ENCODE measurements at regions not wholly inside any gene's neighbourhood (a gene's known extent, or its start where the extent isn't known, plus 50 kb on each side); places are given as distances from the start of the nearest gene placed in this dataset.

- ChIA-PET POLR2A (ENCODE audit: partially characterized antibody) (no interaction called here), CTCF (ENCODE audit: partially characterized antibody) (no interaction called here)
- no peaks in the 10 kb centered on the region for H3K79me2 ChIP-seq (ENCODE audit: control insufficient read depth in 1 of 2, insufficient read depth in 2 of 2, low read length in 2 of 2)
- no peak overlapping the region for H4K8ac ChIP-seq (ENCODE audit: extremely low read depth, insufficient read depth, low read length)
- H4K5ac ChIP-seq (ENCODE audit: insufficient read length, low read depth, low read length): no peak overlapping the region
- H2AK5ac ChIP-seq (ENCODE audit: low read depth, low read length): no peak overlapping the region
- no peak overlapping the region for H3K56ac ChIP-seq (replicated peaks; ENCODE audit: insufficient read length, low read depth, low read length)
- WGBS, 2 experiments (ENCODE audit: extremely low coverage in 1 of 2, insufficient coverage in 1 of 2, insufficient read length in 1 of 2, insufficient replicate concordance in 2 of 2, low coverage in 1 of 2, low lambda C conversion rate in 2 of 2, missing lambda C conversion rate in 1 of 2): 88% methylated on average over 4 of the region's 4 CpGs; no CpG with 5 or more reads in 1 of the 2 experiments
- no peaks in the 10 kb centered on the region for H3K27me3 ChIP-seq (replicated peaks in 1 of 4; ENCODE audit: control insufficient read depth in 3 of 4, extremely low read depth in 1 of 4, insufficient read depth in 3 of 4, low read length in 3 of 4)
- no peak overlapping the region for H3K14ac ChIP-seq (ENCODE audit: insufficient read length)
- no peak overlapping the region for H2BK120ac ChIP-seq (replicated peaks; ENCODE audit: low read depth, low read length)
- H3K4me2 ChIP-seq (ENCODE audit: insufficient read depth in 1 of 2, low read depth in 2 of 2, low read length in 2 of 2): no peak overlapping the region
- H3K36me3 ChIP-seq (ENCODE audit: control insufficient read depth in 2 of 4, insufficient read depth in 4 of 4, low read length in 3 of 4): no peaks in the 10 kb centered on the region
- no peak overlapping the region for H2BK12ac ChIP-seq (ENCODE audit: low read depth, low read length)
- no peak overlapping the region for H3K18ac ChIP-seq (ENCODE audit: extremely low read depth, low read length)
- no peaks in the 10 kb centered on the region for H3K9me3 ChIP-seq (ENCODE audit: insufficient read depth in 2 of 2, low read depth in 1 of 2, low read length in 1 of 2)
- H3K4me1 ChIP-seq (replicated peaks in 1 of 4; ENCODE audit: control insufficient read depth in 3 of 4, insufficient read depth in 4 of 4, low read length in 3 of 4): no peaks in the 10 kb centered on the region
- H4K91ac ChIP-seq (replicated peaks; ENCODE audit: insufficient read length, low read length): no peak overlapping the region
- no peak overlapping the region for H2BK20ac ChIP-seq (ENCODE audit: low read length)
- no peak overlapping the region for H3K9ac ChIP-seq (replicated peaks in 1 of 4; ENCODE audit: extremely low read depth in 1 of 4, low read depth in 3 of 4, low read length in 3 of 4)
- no peaks in the 10 kb centered on the region for H3K79me1 ChIP-seq (ENCODE audit: low read depth, low read length)
- no peak overlapping the region for H2BK5ac ChIP-seq (ENCODE audit: low read depth, low read length)
- H2BK15ac ChIP-seq (ENCODE audit: low read length): no peak overlapping the region
- no peak overlapping the region for H3K4ac ChIP-seq (replicated peaks; ENCODE audit: insufficient read length, low read depth, low read length)
- H3K23ac ChIP-seq (ENCODE audit: insufficient read length): no peak overlapping the region
- FAIRE-seq (no peak), DNase-seq (ENCODE audit: low read depth in 1 of 2, low spot score in 2 of 2) (no peak)
- H2AFZ ChIP-seq (ENCODE audit: low read length): no peak overlapping the region
- H3K27ac ChIP-seq (ENCODE audit: low read depth, low read length): no peak overlapping the region
- H3K23me2 ChIP-seq (ENCODE audit: low read depth, low read length): no peaks in the 10 kb centered on the region
- no peak overlapping the region for H3K4me3 ChIP-seq (ENCODE audit: extremely low read depth in 1 of 4, insufficient read depth in 2 of 4, low read depth in 3 of 4, low read length in 4 of 4)
- peaks cover 0 to 2% of the 10 kb centered on the region in 2 experiments for H4K20me1 ChIP-seq (replicated peaks in 1 of 2; ENCODE audit: control insufficient read depth in 1 of 2, insufficient read depth in 2 of 2, low read length in 2 of 2)
- TF ChIP-seq, protein P1, sequence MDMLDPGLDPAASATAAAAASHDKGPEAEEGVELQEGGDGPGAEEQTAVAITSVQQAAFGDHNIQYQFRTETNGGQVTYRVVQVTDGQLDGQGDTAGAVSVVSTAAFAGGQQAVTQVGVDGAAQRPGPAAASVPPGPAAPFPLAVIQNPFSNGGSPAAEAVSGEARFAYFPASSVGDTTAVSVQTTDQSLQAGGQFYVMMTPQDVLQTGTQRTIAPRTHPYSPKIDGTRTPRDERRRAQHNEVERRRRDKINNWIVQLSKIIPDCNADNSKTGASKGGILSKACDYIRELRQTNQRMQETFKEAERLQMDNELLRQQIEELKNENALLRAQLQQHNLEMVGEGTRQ (IDR thresholded peaks at IDR 0.05; ENCODE audit: low read length): no peak
- TF ChIP-seq GTF2F1 (IDR thresholded peaks at IDR 0.05; ENCODE audit: borderline replicate concordance, low read depth, low read length): no peak
- TF ChIP-seq, protein P2, sequence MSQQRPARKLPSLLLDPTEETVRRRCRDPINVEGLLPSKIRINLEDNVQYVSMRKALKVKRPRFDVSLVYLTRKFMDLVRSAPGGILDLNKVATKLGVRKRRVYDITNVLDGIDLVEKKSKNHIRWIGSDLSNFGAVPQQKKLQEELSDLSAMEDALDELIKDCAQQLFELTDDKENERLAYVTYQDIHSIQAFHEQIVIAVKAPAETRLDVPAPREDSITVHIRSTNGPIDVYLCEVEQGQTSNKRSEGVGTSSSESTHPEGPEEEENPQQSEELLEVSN (IDR thresholded peaks at IDR 0.05): no peak
Observed at GRCh38 chr5:110242950-110243349, 483.5 kb downstream of the TMEM232 start.
